NOMO-1 treated with DMSO at 0.1 percent for 48 hours (cell line): ENCODE measurements at regions not wholly inside any gene's neighbourhood (a gene's known extent, or its start where the extent isn't known, plus 50 kb on each side); places are given as distances from the start of the nearest gene placed in this dataset.
"Not testable (repeated sequence)": the region's sequence is repeated elsewhere in the genome, so short reads cannot be mapped to it uniquely, and the experiment has no call there.

Source experiments
- DNase-seq: peaks from one replicate; lab custom pipeline; 2025; ENCODE audit not compliant: unreplicated experiment; lab: John Stamatoyannopoulos, UW

GRCh38 chr18:63071701-63072141, 247.8 kb downstream of the BCL2 start:
- DNase-seq, result peak; percentile 32

GRCh38 chr18:63070767-63071502, 248.6 kb downstream of the BCL2 start:
- no peak for DNase-seq

- DNase-seq, result no peak
These were observed 250.1 kb downstream of the BCL2 start for GRCh38 chr18:63069496-63069895.

- no peak for DNase-seq
These were observed 251.6 kb downstream of the BCL2 start for GRCh38 chr18:63067939-63068338.

- no peak for DNase-seq
These were observed 254.4 kb downstream of the BCL2 start for GRCh38 chr18:63065172-63065571.

GRCh38 chr18:63063171-63063570, 256.4 kb downstream of the BCL2 start:
- no peak for DNase-seq

- DNase-seq, result no peak
These were observed 257.3 kb downstream of the BCL2 start for GRCh38 chr18:63062246-63062645.

- DNase-seq, result no peak
These were observed 258.3 kb downstream of the BCL2 start for GRCh38 chr18:63061303-63061702.

GRCh38 chr18:63058521-63058920, 261.0 kb downstream of the BCL2 start:
- DNase-seq, result no peak

- DNase-seq, result no peak
These were observed 261.9 kb downstream of the BCL2 start for GRCh38 chr18:63057707-63058106.

- peak; percentile 54 for DNase-seq
These were observed 264.5 kb downstream of the BCL2 start for GRCh38 chr18:63054901-63055584.

GRCh38 chr18:63051928-63052327, 267.6 kb downstream of the BCL2 start:
- no peak for DNase-seq

GRCh38 chr18:63050667-63051395, 268.7 kb downstream of the BCL2 start:
- not testable (repeated sequence) for DNase-seq

GRCh38 chr18:63046375-63046774, 273.2 kb downstream of the BCL2 start:
- no peak for DNase-seq

GRCh38 chr18:63043516-63043915, 276.1 kb downstream of the BCL2 start:
- DNase-seq, result no peak

GRCh38 chr18:63042351-63042750, 277.2 kb downstream of the BCL2 start:
- DNase-seq, result no peak

GRCh38 chr18:63040788-63041410, 278.7 kb downstream of the BCL2 start:
- DNase-seq, result no peak

GRCh38 chr18:63037491-63037890, 282.1 kb downstream of the BCL2 start:
- DNase-seq, result no peak

- no peak for DNase-seq
These were observed 288.2 kb downstream of the BCL2 start for GRCh38 chr18:63031375-63031774.
